H1 (cell line): ENCODE measurements at regions not wholly inside any gene's neighbourhood (a gene's known extent, or its start where the extent isn't known, plus 50 kb on each side); places are given as distances from the start of the nearest gene placed in this dataset.

Experiments used
- CTCF ChIA-PET: fragments of 300-600 bp; sonication (Branson Sonifier 250); formaldehyde crosslinking; loops from one replicate; lab custom pipeline; 2021; ENCODE audit not compliant: partially characterized antibody; lab: Charles Lee
- POLR2A ChIA-PET: fragments of 300-600 bp; sonication (Branson Sonifier 250); formaldehyde crosslinking; loops from one replicate; lab custom pipeline; 2021; ENCODE audit warnings: inconsistent platforms; ENCODE audit not compliant: partially characterized antibody; lab: Charles Lee
- DNase-seq, 2 experiments: peaks; one replicate each; pipeline versions ENCODE4 v3.0.0 to v3.0.0-alpha.2; 2010 to 2022; ENCODE audit warnings: low spot score in 2 of 2, low read depth in 1 of 2, mixed read lengths in 1 of 2
- FAIRE-seq: peaks from 2 replicates; lab custom pipeline; 2011; peaks lifted over from hg19 to GRCh38; lab: Jason Lieb, UNC
- H2AFZ ChIP-seq: 2 replicates; pipeline ENCODE4 v1.8.1; 2012; ENCODE audit warnings: low read length, inconsistent platforms
- H2AK5ac ChIP-seq: 2 replicates; pipeline ENCODE4 v1.6.1; 2013; ENCODE audit warnings: low read depth, low read length
- H2BK120ac ChIP-seq: replicated peaks from 2 replicates; pipeline ENCODE3; 2013; ENCODE audit warnings: low read depth, low read length, inconsistent platforms
- H2BK12ac ChIP-seq: 2 replicates; pipeline ENCODE4 v1.6.1; 2013; ENCODE audit warnings: low read depth, low read length
- H2BK15ac ChIP-seq: 2 replicates; pipeline ENCODE4 v1.6.1; 2013; ENCODE audit warnings: low read length
- H2BK20ac ChIP-seq: 2 replicates; pipeline ENCODE4 v1.6.1; 2013; ENCODE audit warnings: low read length
- H2BK5ac ChIP-seq: 2 replicates; pipeline ENCODE4 v1.6.1; 2013; ENCODE audit warnings: low read depth, low read length
- H3K14ac ChIP-seq: 2 replicates; pipeline ENCODE4 v1.6.1; 2013; ENCODE audit warnings: inconsistent platforms; ENCODE audit not compliant: insufficient read length
- H3K18ac ChIP-seq: 2 replicates; pipeline ENCODE4 v1.6.1; 2013; ENCODE audit warnings: low read length; ENCODE audit errors: extremely low read depth
- H3K23ac ChIP-seq: 2 replicates; pipeline ENCODE4 v1.6.1; 2013; ENCODE audit warnings: inconsistent platforms; ENCODE audit not compliant: insufficient read length
- H3K23me2 ChIP-seq: 2 replicates; pipeline ENCODE4 v1.6.1; 2013; ENCODE audit warnings: low read depth, low read length
- H3K27ac ChIP-seq: 2 replicates; pipeline ENCODE4 v1.6.1; 2011; ENCODE audit warnings: low read depth, low read length, inconsistent platforms
- H3K27me3 ChIP-seq, 4 experiments: replicated peaks in 1 of 4; 1 replicate in 1 of 4; 2 replicates in 3 of 4; pipeline versions ENCODE4 v1.6.1 to v1.8.1; 2011 to 2013; ENCODE audit warnings: low read length in 3 of 4, mild to moderate bottlenecking in 3 of 4, inconsistent platforms in 2 of 4, mixed read lengths in 2 of 4, moderate library complexity in 1 of 4; ENCODE audit not compliant: control insufficient read depth in 3 of 4, insufficient read depth in 3 of 4; ENCODE audit errors: extremely low read depth in 1 of 4
- H3K36me3 ChIP-seq, 4 experiments: 2 replicates each; pipeline versions ENCODE4 v1.6.1 to v1.8.1; 2011 to 2013; ENCODE audit warnings: mild to moderate bottlenecking in 4 of 4, low read length in 3 of 4, moderate library complexity in 2 of 4, control low read depth in 1 of 4, inconsistent platforms in 1 of 4; ENCODE audit not compliant: insufficient read depth in 4 of 4, control insufficient read depth in 2 of 4
- H3K4ac ChIP-seq: replicated peaks from 2 replicates; pipeline ENCODE3; 2013; ENCODE audit warnings: low read length, low read depth, mixed read lengths, inconsistent platforms; ENCODE audit not compliant: insufficient read length
- H3K4me1 ChIP-seq, 4 experiments: replicated peaks in 1 of 4; 1 replicate in 1 of 4; 2 replicates in 3 of 4; pipeline versions ENCODE4 v1.6.1 to v1.8.1; 2011 to 2013; ENCODE audit warnings: low read length in 3 of 4, inconsistent platforms in 2 of 4, mixed read lengths in 1 of 4; ENCODE audit not compliant: insufficient read depth in 4 of 4, control insufficient read depth in 3 of 4
- H3K4me2 ChIP-seq, 2 experiments: 2 replicates each; pipeline versions ENCODE4 v1.6.1 to v1.8.1; 2011 to 2013; ENCODE audit warnings: low read depth in 2 of 2, low read length in 2 of 2, control low read depth in 1 of 2, inconsistent platforms in 1 of 2, mild to moderate bottlenecking in 1 of 2; ENCODE audit not compliant: insufficient read depth in 1 of 2
- H3K4me3 ChIP-seq, 4 experiments: fragments of 200-600, 300-600 bp in 1 of 4; sonication (generic), shearing (Covaris generic), sonication (Bioruptor Twin) in 1 of 4; 2 replicates each; pipeline versions ENCODE4 v1.5.1 to v1.8.1; 2011 to 2016; ENCODE audit warnings: low read length in 4 of 4, low read depth in 3 of 4, control low read depth in 2 of 4, inconsistent platforms in 2 of 4, mild to moderate bottlenecking in 2 of 4, mixed read lengths in 1 of 4, moderate library complexity in 1 of 4; ENCODE audit not compliant: insufficient read depth in 2 of 4; ENCODE audit errors: extremely low read depth in 1 of 4
- H3K56ac ChIP-seq: replicated peaks from 2 replicates; pipeline ENCODE3; 2013; ENCODE audit warnings: low read depth, mild to moderate bottlenecking, mixed read lengths, low read length, inconsistent platforms; ENCODE audit not compliant: insufficient read length
- H3K79me1 ChIP-seq: 2 replicates; pipeline ENCODE4 v1.6.1; 2013; ENCODE audit warnings: low read depth, low read length, control low read depth
- H3K79me2 ChIP-seq, 2 experiments: 2 replicates each; pipeline versions ENCODE4 v1.6.1 to v1.8.1; 2012 to 2013; ENCODE audit warnings: low read length in 2 of 2, mild to moderate bottlenecking in 2 of 2, inconsistent platforms in 1 of 2; ENCODE audit not compliant: insufficient read depth in 2 of 2, control insufficient read depth in 1 of 2
- H3K9ac ChIP-seq, 4 experiments: replicated peaks in 1 of 4; 1 replicate in 1 of 4; 2 replicates in 3 of 4; pipeline versions ENCODE4 v1.6.1 to v1.8.1; 2011 to 2013; ENCODE audit warnings: low read depth in 3 of 4, low read length in 3 of 4, control low read depth in 2 of 4, mild to moderate bottlenecking in 2 of 4, moderate library complexity in 2 of 4, inconsistent platforms in 1 of 4; ENCODE audit errors: extremely low read depth in 1 of 4
- H3K9me3 ChIP-seq, 2 experiments: 2 replicates each; pipeline versions ENCODE4 v1.6.1 to v1.8.1; 2012 to 2013; ENCODE audit warnings: mild to moderate bottlenecking in 2 of 2, moderate library complexity in 2 of 2, control low read depth in 1 of 2, inconsistent platforms in 1 of 2, low read depth in 1 of 2, low read length in 1 of 2, mixed read lengths in 1 of 2; ENCODE audit not compliant: insufficient read depth in 2 of 2
- H4K20me1 ChIP-seq, 2 experiments: replicated peaks in 1 of 2; 2 replicates each; pipeline versions ENCODE3 to v1.8.1; 2011 to 2013; ENCODE audit warnings: inconsistent platforms in 2 of 2, low read length in 2 of 2, mild to moderate bottlenecking in 1 of 2; ENCODE audit not compliant: insufficient read depth in 2 of 2, control insufficient read depth in 1 of 2
- H4K5ac ChIP-seq: 2 replicates; pipeline ENCODE4 v1.6.1; 2013; ENCODE audit warnings: low read length, low read depth, mixed read lengths, inconsistent platforms; ENCODE audit not compliant: insufficient read length
- H4K8ac ChIP-seq: 2 replicates; pipeline ENCODE4 v1.8.0; 2013; ENCODE audit warnings: mild to moderate bottlenecking, moderate library complexity, low read length, inconsistent platforms; ENCODE audit not compliant: insufficient read depth; ENCODE audit errors: extremely low read depth
- H4K91ac ChIP-seq: replicated peaks from 2 replicates; pipeline ENCODE3; 2013; ENCODE audit warnings: low read length, mixed read lengths, inconsistent platforms; ENCODE audit not compliant: insufficient read length
- BCL11A ChIP-seq, 2 experiments: IDR thresholded peaks; one replicate each; pipeline ENCODE4 v1.6.1; 2011; ENCODE audit warnings: low read depth in 2 of 2, low read length in 2 of 2, mild to moderate bottlenecking in 2 of 2
- CBX8 ChIP-seq: fragments of 300-800, 300-1000 bp; sonication (generic); IDR thresholded peaks from 2 replicates; pipeline ENCODE4 v1.7.1; 2016; ENCODE audit warnings: low read depth, low read length, borderline replicate concordance
- CEBPB ChIP-seq: IDR thresholded peaks from 2 replicates; pipeline ENCODE4 v1.6.1; 2012; ENCODE audit warnings: low read depth, low read length
- CTBP2 ChIP-seq: IDR thresholded peaks from 2 replicates; pipeline ENCODE4 v1.7.0; 2011; ENCODE audit warnings: borderline replicate concordance, mild to moderate bottlenecking, moderate library complexity, mixed read lengths, low read length; ENCODE audit not compliant: insufficient read depth, insufficient read length
- E2F6 ChIP-seq: IDR thresholded peaks from 2 replicates; pipeline ENCODE4 v1.6.1; 2012; ENCODE audit warnings: inconsistent platforms
- EGR1 ChIP-seq: IDR thresholded peaks from 2 replicates; pipeline ENCODE4 v1.6.1; 2011; ENCODE audit warnings: low read depth, low read length, borderline replicate concordance
- GTF2F1 ChIP-seq: IDR thresholded peaks from 2 replicates; pipeline ENCODE4 v1.6.1; 2012; ENCODE audit warnings: low read depth, low read length, improper control_type of control experiment, borderline replicate concordance
- HDAC6 ChIP-seq: IDR thresholded peaks from one replicate; pipeline ENCODE4 v1.7.1; 2012; ENCODE audit warnings: low read depth, mild to moderate bottlenecking, inconsistent platforms, low read length, moderate library complexity
- JUND ChIP-seq: IDR thresholded peaks from 2 replicates; pipeline ENCODE4 v1.6.1; 2011; ENCODE audit warnings: mild to moderate bottlenecking, improper control_type of control experiment, low read length
- RAD21 ChIP-seq, 2 experiments: IDR thresholded peaks in 1 of 2; conservative IDR thresholded peaks in 1 of 2; 2 replicates each; pipeline ENCODE4 v1.6.1; 2011; ENCODE audit warnings: low read depth in 2 of 2, low read length in 2 of 2, improper control_type of control experiment in 1 of 2, inconsistent platforms in 1 of 2, mild to moderate bottlenecking in 1 of 2, moderate library complexity in 1 of 2
- RNF2 ChIP-seq: fragments of 200-900, 300-1000 bp; sonication (generic); IDR thresholded peaks from 2 replicates; pipeline ENCODE4 v1.7.1; 2016; ENCODE audit warnings: borderline replicate concordance, low read depth, mild to moderate bottlenecking, antibody characterized with exemption, low read length; ENCODE audit not compliant: poor library complexity, severe bottlenecking; ENCODE audit errors: missing control alignments
- SIRT6 ChIP-seq: IDR thresholded peaks from one replicate; pipeline ENCODE4 v1.7.1; 2012; ENCODE audit warnings: low read length, inconsistent platforms
- SP2 ChIP-seq: IDR thresholded peaks from 2 replicates; pipeline ENCODE4 v1.6.1; 2012; ENCODE audit warnings: mild to moderate bottlenecking, low read length, inconsistent platforms
- ZNF274 ChIP-seq: IDR thresholded peaks from 2 replicates; pipeline ENCODE4 v1.7.0; 2012; ENCODE audit warnings: low read length, borderline replicate concordance; ENCODE audit errors: extremely low read depth
- WGBS, 2 experiments: shearing (Covaris generic) in 1 of 2; methylation state at CpG; one replicate each; pipeline versions ENCODE4 v1.1.6 to v1.1.7; 2013 to 2015; ENCODE audit warnings: low lambda C conversion rate in 2 of 2, mixed read lengths in 2 of 2, inconsistent platforms in 1 of 2, low coverage in 1 of 2, missing lambda C conversion rate in 1 of 2; ENCODE audit not compliant: insufficient replicate concordance in 2 of 2, insufficient coverage in 1 of 2, insufficient read length in 1 of 2; ENCODE audit errors: extremely low coverage in 1 of 2, missing lambda C conversion rate in 1 of 2; 5-methylcytosine and 5-hydroxymethylcytosine counted together

DNA sequence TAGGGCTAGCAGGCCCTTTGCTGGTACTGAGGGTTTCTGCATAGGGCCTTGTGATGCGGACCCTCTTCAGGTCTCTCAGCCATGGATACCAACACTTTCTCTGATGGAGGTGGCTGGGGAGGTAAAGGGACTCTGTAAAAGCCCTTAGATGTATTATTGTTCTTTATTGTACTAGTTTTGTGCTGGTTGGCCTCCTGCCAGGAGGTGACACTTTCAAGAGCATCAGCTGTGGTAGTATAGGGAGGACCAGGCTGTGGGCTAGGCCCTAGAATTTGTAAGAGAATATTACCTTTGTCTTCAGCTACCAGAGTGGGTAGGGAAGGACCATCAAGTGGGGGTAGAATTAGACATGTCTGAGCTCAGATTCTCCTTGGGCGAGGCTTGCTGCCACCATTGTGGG, 936.3 kb downstream of the CENPC start:
- no peak overlapping the region for H3K9ac ChIP-seq
- no peak overlapping the region for H2BK20ac ChIP-seq
- H3K23me2 ChIP-seq: no peaks in the 10 kb centered on the region
- no peak overlapping the region for H2BK12ac ChIP-seq
- no peak overlapping the region for H3K18ac ChIP-seq
- FAIRE-seq: no peak
- POLR2A ChIA-PET: no interaction called here
- no peak overlapping the region for H2BK120ac ChIP-seq
- H2BK5ac ChIP-seq: no peak overlapping the region
- no peaks in the 10 kb centered on the region for H4K20me1 ChIP-seq
- H3K36me3 ChIP-seq: no peaks in the 10 kb centered on the region
- no peak overlapping the region for H3K27ac ChIP-seq
- H3K9me3 ChIP-seq: peaks cover 0 to 3% of the 10 kb centered on the region in 2 experiments; a peak in 1 of 4 replicates
- WGBS, 2 experiments: 100% methylated on average over 2 of the region's 2 CpGs; no CpG with 5 or more reads in 1 of the 2 experiments
- no peaks in the 10 kb centered on the region for H3K27me3 ChIP-seq
- H2BK15ac ChIP-seq: no peak overlapping the region
- H3K14ac ChIP-seq: no peak overlapping the region
- no peaks in the 10 kb centered on the region for H3K79me2 ChIP-seq
- no peak for DNase-seq
- no peak overlapping the region for H2AFZ ChIP-seq
- H3K4me2 ChIP-seq: no peak overlapping the region
- no peak overlapping the region for H3K23ac ChIP-seq
- H3K4me1 ChIP-seq: no peaks in the 10 kb centered on the region
- H4K5ac ChIP-seq: no peak overlapping the region
- no peak overlapping the region for H2AK5ac ChIP-seq
- CTCF ChIA-PET: no interaction called here
- no peak overlapping the region for H4K91ac ChIP-seq
- H3K79me1 ChIP-seq: no peaks in the 10 kb centered on the region
- H4K8ac ChIP-seq: no peak overlapping the region
- no peak overlapping the region for H3K4me3 ChIP-seq
- H3K4ac ChIP-seq: no peak overlapping the region
- no peak overlapping the region for H3K56ac ChIP-seq
- no peak for TF ChIP-seq SP2
- TF ChIP-seq HDAC6: no peak
- no peak for TF ChIP-seq SIRT6
- TF ChIP-seq CBX8: no peak
- no peak for TF ChIP-seq BCL11A (IDR thresholded peaks at IDR 0.05; ENCODE audit: low read depth in 2 of 2, low read length in 2 of 2)
- TF ChIP-seq JUND: no peak
- no peak for TF ChIP-seq RNF2
- no peak for TF ChIP-seq GTF2F1
- no peak for TF ChIP-seq E2F6
- TF ChIP-seq CEBPB: no peak
- no peak for TF ChIP-seq EGR1
- TF ChIP-seq CTBP2: no peak
- no peak for TF ChIP-seq RAD21 (IDR thresholded peaks at IDR 0.05 in 1 of 2, conservative IDR thresholded peaks at IDR 0.05 in 1 of 2; ENCODE audit: low read depth in 2 of 2, low read length in 2 of 2)
- TF ChIP-seq ZNF274: no peak
